IPS-NIHi11 (cell line): ENCODE measurements at regions not wholly inside any gene's neighbourhood (a gene's known extent, or its start where the extent isn't known, plus 50 kb on each side); places are given as distances from the start of the nearest gene placed in this dataset.

Experiments used
- DNase-seq: peaks from one replicate; pipeline ENCODE4 v3.0.0; 2012; ENCODE audit warnings: mixed read lengths, low spot score

DNA sequence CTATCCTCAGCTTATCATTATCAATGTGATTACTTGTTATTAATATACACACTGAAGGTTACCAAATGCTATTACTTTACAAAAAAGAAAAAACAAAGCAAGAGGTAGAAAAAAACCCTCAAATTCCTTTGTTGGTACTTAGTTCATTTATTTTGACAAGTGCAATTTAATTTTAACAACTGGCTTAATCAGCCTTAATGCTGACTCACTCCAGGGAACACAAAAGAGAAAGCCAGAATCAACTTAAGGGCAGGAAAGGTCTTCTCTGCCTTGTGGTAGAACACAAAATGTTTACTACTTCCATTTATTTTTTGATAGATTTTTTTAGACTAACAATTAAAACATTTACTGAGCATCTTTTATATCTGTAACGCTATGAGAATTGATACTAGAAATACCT, 417.1 kb downstream of the PCDH17 start:
- DNase-seq: no peak

DNA sequence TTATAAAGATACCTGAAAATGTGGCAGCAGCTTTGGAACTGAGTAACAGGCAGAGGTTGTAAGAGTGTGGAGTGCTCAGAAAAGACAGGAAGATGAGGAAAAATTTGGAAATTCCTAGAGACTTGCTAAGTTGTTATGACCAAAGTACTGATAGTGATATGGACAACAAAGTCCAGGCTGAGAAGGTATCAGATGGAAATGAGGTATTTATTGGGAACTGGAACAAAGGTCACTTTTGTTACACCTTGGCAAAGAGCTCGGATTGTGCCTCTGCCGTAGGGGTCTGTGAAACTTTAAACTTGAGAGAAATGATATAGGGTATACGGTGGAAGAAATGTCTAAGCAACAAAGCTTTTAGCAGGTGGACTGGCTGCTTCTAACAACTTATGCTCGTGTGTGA, 419.9 kb downstream of the PCDH17 start:
- DNase-seq: no peak

DNA sequence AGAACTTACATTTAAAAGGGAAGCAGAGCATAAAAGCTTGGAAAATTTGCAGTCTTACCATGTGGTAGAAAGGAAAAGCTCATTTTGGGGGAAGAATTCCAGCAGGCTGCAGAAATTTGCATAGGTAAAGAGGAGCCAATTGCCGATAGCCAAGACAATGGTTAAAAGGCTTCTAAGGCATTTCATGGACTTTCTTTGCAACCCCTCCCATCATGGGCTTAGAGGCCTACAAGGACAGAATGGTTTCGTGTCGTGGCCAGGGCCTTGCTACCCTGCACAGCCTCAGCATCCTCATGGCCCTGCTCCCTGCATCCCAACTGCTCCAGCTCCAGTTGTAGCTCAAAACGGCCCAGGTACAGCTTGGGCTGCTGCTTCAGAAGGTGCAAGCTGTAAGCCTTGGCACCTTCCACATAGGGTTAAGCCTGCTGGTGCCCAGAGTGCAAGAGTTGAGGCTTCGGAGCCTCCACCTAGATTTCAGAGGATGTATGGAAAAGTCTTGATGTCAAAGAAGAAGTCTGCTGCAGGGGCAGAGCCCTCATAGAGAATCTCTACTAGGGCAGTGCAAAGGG, 420.3 kb downstream of the PCDH17 start:
- DNase-seq: peak; percentile 14

GRCh38 chr13:58056426-58056825, 424.9 kb downstream of the PCDH17 start:
- no peak for DNase-seq

DNA sequence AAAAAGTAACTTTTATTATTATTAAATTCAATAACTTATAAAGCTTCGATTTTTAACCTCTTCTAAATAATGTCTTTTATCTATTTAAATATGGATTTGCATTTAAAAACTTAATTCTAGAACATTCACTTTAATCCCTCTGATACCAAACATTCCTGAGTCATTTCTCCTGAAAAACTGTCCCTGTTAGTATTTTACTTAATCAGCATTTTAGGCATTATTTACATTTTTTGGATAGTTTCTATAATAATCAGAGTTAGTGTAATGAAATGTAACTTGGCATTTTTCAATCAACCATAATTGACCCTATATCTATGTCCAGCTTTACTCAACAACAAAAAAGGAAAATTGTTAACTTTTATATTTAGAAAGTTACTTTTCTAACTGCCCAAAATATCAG, 428.1 kb downstream of the PCDH17 start:
- no peak for DNase-seq

- DNase-seq: no peak
These were observed 449.3 kb downstream of the PCDH17 start for GRCh38 chr13:58080806-58081205.

DNA sequence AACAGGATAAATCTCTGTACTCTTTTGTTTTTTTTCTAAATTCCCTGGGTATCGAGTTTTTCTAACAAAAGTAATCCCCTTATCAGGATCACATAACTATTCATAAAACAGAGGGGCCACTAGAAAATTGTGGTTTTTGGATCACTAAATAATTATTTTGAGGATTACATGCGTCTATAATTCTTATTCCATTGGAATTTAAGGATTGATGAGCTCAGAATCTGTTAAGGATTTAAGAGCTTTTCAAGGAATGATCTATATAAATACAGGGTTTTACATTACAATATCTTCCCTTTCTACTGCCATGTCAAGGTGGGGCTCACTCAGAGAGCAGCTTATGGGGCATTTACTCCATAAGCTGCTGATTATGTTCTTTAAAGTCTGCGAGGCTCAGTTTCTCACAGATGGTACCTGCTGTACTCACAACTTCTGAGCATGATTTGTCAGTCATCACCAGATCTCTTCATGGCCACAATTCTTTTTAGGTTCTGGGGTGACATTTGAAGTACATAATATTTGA, 449.8 kb downstream of the PCDH17 start:
- DNase-seq: no peak

- no peak for DNase-seq
These were observed 451.5 kb downstream of the PCDH17 start for GRCh38 chr13:58083064-58083463.

GRCh38 chr13:58085274-58085673, 453.7 kb downstream of the PCDH17 start:
- DNase-seq: no peak

GRCh38 chr13:58085819-58086218, 454.3 kb downstream of the PCDH17 start:
- no peak for DNase-seq

DNA sequence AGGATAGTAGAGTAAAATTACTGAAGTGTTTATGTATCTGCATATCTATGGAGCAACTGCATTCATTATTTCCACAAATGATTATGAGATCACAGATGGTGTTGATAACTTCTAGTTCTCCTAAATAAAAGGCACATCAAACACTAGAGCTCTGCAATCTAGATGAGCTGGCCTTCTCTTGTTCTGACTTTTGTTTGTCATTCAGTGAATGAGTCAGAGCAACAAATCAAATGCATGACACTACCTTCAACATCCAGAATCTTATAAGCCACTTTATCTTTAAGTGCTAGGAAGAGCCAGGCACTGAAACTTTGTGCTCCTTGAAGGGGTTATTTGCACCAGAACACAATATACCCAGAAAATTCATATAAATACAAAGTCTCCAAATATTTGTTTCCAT, 456.0 kb downstream of the PCDH17 start:
- no peak for DNase-seq

DNA sequence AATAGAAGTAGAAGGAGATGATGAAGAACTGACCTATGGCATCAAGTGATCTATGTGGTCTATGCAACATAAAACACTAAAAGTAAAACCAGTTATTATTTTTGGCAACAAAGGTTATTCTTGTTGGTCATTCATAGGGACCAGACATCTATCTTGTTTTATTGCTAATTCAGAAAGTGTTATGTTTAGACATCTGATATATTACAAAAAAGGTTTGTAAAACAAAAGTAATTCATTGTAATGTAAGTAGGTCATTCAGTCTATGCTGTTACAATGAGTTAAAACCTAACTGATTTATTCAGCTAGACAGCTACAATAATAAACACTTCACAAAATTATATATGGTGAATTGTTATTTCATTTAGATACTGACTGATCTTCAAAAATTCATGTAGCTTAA, 461.9 kb downstream of the PCDH17 start:
- DNase-seq: no peak

DNA sequence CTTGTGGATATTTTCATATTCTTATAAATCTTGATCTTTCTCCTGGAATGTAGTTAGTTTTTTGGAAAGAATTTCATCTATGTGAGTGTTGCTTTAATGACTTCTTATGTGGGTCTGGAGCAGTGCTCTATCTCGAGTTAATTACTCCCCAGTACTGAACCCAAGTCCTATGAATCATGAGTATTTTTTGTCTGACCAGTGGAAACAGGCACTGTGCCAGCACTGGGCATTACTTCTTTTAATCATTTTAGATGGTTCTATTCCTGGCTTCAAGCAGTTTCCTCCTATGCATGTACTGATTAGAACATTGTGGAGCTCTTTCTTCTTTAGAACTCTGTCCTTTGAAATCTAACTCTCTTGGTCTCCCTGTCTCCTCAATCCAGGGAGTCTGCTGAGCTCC, 466.3 kb downstream of the PCDH17 start:
- DNase-seq: no peak

GRCh38 chr13:58119351-58119750, 487.8 kb downstream of the PCDH17 start:
- no peak for DNase-seq

- no peak for DNase-seq
These were observed 488.3 kb downstream of the PCDH17 start for GRCh38 chr13:58119804-58120203.

DNA sequence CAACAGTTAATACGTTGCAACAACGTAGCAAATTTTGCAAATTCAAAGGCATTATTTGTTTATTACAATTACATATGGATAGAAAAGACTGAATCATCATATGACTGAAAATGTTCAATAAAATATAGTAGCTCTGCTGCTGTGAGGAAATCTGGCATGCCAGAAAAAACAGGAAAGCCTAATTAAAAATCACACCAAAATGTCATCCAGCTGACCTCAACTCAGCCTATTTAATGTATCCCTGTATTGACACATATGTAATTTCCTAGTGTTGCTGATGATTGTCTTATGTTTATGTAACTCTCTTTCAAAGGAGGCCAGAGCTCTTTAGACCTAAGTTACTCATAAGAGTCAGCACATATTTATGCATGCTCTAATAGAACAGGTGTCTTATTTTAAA, 495.0 kb downstream of the PCDH17 start:
- no peak for DNase-seq

- DNase-seq: no peak
These were observed 502.5 kb downstream of the PCDH17 start for GRCh38 chr13:58134012-58134411.

- DNase-seq: no peak
These were observed 503.0 kb downstream of the PCDH17 start for GRCh38 chr13:58134525-58134924.

DNA sequence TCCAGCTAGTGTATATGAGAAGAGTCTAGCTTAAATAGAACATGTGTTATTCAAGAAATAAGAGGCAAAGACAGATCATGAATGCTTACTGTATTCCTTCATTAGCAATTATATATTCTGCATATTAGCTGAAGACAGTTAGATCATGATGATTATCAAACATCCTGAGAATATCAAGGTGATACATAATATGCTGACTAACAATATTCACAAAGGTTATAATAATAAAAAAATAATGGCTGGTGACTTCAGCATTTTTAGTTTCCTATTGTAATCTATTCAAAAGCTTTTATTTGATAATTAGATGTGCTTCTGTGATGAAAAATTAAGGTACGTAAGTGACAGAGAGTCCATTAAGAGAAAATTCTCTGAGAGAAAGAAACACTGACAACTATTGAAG, 511.4 kb downstream of the PCDH17 start:
- DNase-seq: no peak

DNA sequence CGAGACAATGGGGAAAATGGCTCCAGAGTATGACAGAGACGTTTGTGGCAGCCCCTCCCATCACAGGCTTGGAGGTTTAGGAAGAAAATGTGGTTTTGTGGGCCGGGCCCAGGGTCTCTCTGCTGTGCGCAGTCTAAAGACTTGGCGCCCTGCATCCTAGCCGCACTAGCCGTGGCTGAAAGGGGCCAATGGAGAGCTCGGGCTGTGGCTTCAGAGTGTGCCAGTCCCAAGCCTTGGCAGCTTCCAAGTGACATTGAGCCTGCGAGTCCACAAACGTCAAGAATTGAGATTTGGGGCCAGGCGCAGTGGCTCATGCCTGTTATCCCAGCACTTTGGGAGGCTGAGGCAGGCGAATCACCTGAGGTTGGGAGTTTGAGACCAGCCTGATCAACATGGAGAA, 513.1 kb downstream of the PCDH17 start:
- no peak for DNase-seq

DNA sequence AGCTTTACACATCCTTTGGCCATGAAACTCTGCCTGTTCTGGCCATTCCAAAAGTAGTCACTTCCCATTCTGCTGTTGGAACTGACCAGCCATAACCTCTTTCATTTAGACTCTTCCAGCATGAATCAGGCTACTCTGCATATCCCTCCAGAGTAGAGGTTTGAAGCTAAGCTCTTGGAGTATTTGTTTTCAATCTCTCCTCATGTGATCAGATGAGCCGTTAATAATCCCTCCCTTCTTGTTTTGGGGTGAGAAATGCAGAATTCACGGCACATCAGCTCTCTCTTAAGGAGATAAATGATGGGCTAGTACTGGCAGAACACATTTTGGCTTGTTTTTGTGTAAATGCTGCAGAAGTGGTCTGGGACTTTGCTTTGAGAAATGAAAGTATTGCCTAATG, 519.9 kb downstream of the PCDH17 start:
- DNase-seq: no peak

DNA sequence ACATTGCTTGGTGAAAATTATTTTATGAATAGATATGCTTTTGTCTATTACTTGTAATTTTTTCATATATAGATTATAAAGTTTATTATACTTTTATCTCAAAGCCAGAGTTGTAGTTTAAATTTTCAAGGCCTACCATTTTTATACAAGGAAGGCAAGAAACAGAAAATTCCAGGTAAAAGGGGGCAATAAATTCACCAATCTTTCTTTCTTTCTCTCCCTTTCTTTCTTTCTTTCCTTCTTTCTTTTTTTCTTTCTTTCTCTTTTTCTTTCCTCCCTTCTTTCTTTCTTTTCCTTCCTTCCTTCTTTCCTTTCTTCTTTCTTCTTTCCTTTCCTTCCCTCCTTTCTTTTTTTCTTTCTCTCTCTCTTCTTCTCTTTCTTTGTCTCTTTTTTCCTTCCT, 529.4 kb downstream of the PCDH17 start:
- DNase-seq: no peak

DNA sequence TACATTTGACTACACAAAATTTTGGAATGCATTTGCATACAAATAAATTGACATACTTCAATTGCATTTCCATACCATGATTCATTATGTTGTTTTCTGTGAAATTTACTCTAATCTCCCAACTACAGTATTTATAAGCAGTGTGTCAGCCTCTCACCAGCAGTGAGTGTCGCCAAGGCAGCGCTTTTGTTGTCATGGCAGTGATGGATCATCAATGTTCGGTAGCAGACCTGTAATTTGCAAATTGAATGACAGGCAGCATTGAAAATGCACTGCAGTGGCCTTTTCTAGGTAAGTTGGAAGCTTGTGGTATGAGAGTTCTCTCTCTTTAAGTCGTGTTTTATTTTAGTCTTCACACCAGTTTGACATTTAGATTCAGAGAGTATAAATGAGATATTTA, 534.1 kb downstream of the PCDH17 start:
- no peak for DNase-seq

DNA sequence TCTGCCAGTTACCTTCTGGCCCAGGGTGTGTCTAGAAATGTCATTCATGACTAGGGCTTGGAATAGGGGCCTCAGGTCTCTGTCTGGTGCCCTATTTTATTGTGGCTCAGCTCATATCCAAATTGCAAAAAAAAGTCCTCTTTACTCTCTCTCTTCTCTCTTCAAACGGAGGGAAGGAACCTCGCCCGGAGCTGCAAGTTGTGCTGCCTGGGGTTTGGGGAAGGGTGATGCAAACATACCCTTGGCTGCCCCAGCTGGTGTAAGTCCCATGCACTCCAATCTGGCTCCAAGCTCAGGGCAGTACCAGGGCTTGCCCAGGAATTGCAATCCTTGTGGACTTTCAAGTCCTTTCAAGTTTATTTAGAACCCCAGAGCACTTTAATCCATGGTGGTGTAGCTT, 549.6 kb downstream of the PCDH17 start:
- no peak for DNase-seq

DNA sequence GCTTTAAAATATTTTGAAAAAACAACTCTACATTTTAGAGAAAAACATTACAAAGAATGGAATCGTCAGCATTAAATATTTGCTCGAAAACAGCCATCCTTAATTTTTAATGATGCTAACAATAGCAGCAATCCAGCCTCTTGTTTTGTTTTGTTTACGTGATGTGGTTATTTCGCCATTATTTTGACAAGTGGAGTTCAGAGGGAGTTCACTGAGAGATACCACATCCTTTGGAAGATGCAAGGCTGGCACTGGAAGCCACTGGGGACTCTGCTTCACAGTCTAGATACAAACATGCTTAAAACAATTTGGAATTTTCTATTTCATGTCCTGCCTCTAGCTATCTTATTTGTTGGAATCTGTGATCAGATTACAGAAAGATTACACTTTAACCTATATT, 556.3 kb downstream of the PCDH17 start:
- DNase-seq: no peak
